ENCODE measurements at regions not wholly inside any gene's neighbourhood (a gene's known extent, or its start where the extent isn't known, plus 50 kb on each side); places are given as distances from the start of the nearest gene placed in this dataset.

GRCh38 chr9:91143642-91144041, 218.1 kb downstream of the AUH start:
- TF ChIP-seq, protein P1, sequence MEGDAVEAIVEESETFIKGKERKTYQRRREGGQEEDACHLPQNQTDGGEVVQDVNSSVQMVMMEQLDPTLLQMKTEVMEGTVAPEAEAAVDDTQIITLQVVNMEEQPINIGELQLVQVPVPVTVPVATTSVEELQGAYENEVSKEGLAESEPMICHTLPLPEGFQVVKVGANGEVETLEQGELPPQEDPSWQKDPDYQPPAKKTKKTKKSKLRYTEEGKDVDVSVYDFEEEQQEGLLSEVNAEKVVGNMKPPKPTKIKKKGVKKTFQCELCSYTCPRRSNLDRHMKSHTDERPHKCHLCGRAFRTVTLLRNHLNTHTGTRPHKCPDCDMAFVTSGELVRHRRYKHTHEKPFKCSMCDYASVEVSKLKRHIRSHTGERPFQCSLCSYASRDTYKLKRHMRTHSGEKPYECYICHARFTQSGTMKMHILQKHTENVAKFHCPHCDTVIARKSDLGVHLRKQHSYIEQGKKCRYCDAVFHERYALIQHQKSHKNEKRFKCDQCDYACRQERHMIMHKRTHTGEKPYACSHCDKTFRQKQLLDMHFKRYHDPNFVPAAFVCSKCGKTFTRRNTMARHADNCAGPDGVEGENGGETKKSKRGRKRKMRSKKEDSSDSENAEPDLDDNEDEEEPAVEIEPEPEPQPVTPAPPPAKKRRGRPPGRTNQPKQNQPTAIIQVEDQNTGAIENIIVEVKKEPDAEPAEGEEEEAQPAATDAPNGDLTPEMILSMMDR (IDR thresholded peaks at IDR 0.05): no peak
- TF ChIP-seq EP300 (IDR thresholded peaks at IDR 0.05) (no peak), POLR2A (IDR thresholded peaks at IDR 0.05) (no peak), POLR2AphosphoS5 (IDR thresholded peaks at IDR 0.05) (no peak)
